ENCODE measurements at regions not wholly inside any gene's neighbourhood (a gene's known extent, or its start where the extent isn't known, plus 50 kb on each side); places are given as distances from the start of the nearest gene placed in this dataset.
"Not testable (repeated sequence)": the region's sequence is repeated elsewhere in the genome, so short reads cannot be mapped to it uniquely, and the experiment has no call there.

- DNase-seq (ENCODE audit: low spot score) = no peak
Measured at GRCh38 chr20:55528482-55528881, 476.8 kb downstream of the CBLN4 start.

- no peak for DNase-seq (ENCODE audit: low spot score)
Measured at GRCh38 chr20:55522296-55522815, 483.0 kb downstream of the CBLN4 start.

GRCh38 chr20:55517584-55517983, 487.7 kb downstream of the CBLN4 start:
- DNase-seq (ENCODE audit: low spot score) = not testable (repeated sequence)

- DNase-seq (ENCODE audit: low spot score) = no peak
Measured at GRCh38 chr20:55515832-55516231, 489.5 kb downstream of the CBLN4 start.

- DNase-seq (ENCODE audit: low spot score) = no peak
Measured at GRCh38 chr20:55514531-55514930, 490.8 kb downstream of the CBLN4 start.

- no peak for DNase-seq (ENCODE audit: low spot score)
Measured at GRCh38 chr20:55513954-55514353, 491.4 kb downstream of the CBLN4 start.

GRCh38 chr20:55500130-55500529, 505.2 kb downstream of the CBLN4 start:
- DNase-seq (ENCODE audit: low spot score) = no peak

- DNase-seq (ENCODE audit: low spot score) = no peak
Measured at GRCh38 chr20:55488593-55488992, 516.7 kb downstream of the CBLN4 start.

GRCh38 chr20:55478724-55479450, 526.4 kb downstream of the CBLN4 start:
- no peak for DNase-seq (ENCODE audit: low spot score)

- no peak for DNase-seq (ENCODE audit: low spot score)
Measured at GRCh38 chr20:55472704-55473103, 532.6 kb downstream of the CBLN4 start.

GRCh38 chr20:55471052-55472006, 534.0 kb downstream of the CBLN4 start:
- no peak for DNase-seq (ENCODE audit: low spot score)

- DNase-seq (ENCODE audit: low spot score) = no peak
Measured at GRCh38 chr20:55469074-55469473, 536.2 kb downstream of the CBLN4 start.

GRCh38 chr20:55461519-55461918, 543.8 kb downstream of the CBLN4 start:
- no peak for DNase-seq (ENCODE audit: low spot score)

- DNase-seq (ENCODE audit: low spot score) = no peak
Measured at GRCh38 chr20:55456316-55456940, 548.9 kb downstream of the CBLN4 start.

GRCh38 chr20:55449091-55449490, 556.2 kb downstream of the CBLN4 start:
- DNase-seq (ENCODE audit: low spot score) = no peak

GRCh38 chr20:55446301-55446700, 559.0 kb downstream of the CBLN4 start:
- DNase-seq (ENCODE audit: low spot score) = no peak

- DNase-seq (ENCODE audit: low spot score) = no peak
Measured at GRCh38 chr20:55439070-55439469, 566.2 kb downstream of the CBLN4 start.

- DNase-seq (ENCODE audit: low spot score) = no peak
Measured at GRCh38 chr20:55437798-55438415, 567.4 kb downstream of the CBLN4 start.

GRCh38 chr20:55424968-55425367, 580.4 kb downstream of the CBLN4 start:
- DNase-seq (ENCODE audit: low spot score) = no peak

GRCh38 chr20:55424476-55424875, 580.8 kb downstream of the CBLN4 start:
- DNase-seq (ENCODE audit: low spot score) = no peak

- no peak for DNase-seq (ENCODE audit: low spot score)
Measured at GRCh38 chr20:55417836-55418235, 587.5 kb downstream of the CBLN4 start.

GRCh38 chr20:55415567-55416142, 589.7 kb downstream of the CBLN4 start:
- DNase-seq (ENCODE audit: low spot score) = no peak
